Panc1 (cell line): ENCODE measurements at regions not wholly inside any gene's neighbourhood (a gene's known extent, or its start where the extent isn't known, plus 50 kb on each side); places are given as distances from the start of the nearest gene placed in this dataset.
"Not testable (repeated sequence)": the region's sequence is repeated elsewhere in the genome, so short reads cannot be mapped to it uniquely, and the experiment has no call there.

Source experiments
- CTCF ChIP-seq: fragments of 450-650 bp; IDR thresholded peaks from 2 replicates; pipeline ENCODE4 v1.5.1; 2017; ENCODE audit warnings: mild to moderate bottlenecking
- POLR2AphosphoS5 ChIP-seq: IDR thresholded peaks from 2 replicates; pipeline ENCODE4 v1.6.1; 2012; ENCODE audit warnings: mild to moderate bottlenecking, low read depth, low read length, moderate library complexity
- REST ChIP-seq, 2 experiments: IDR thresholded peaks; 2 replicates each; pipeline ENCODE4 v1.6.1; 2011 to 2012; ENCODE audit warnings: low read depth in 2 of 2, control low read depth in 1 of 2, low read length in 1 of 2, mild to moderate bottlenecking in 1 of 2, moderate library complexity in 1 of 2; ENCODE audit not compliant: insufficient read depth in 1 of 2
- SIN3A ChIP-seq: IDR thresholded peaks from 2 replicates; pipeline ENCODE4 v1.6.1; 2012; ENCODE audit warnings: low read depth, mild to moderate bottlenecking, low read length, moderate library complexity, borderline replicate concordance; ENCODE audit not compliant: insufficient read depth
- TCF7L2 ChIP-seq: IDR thresholded peaks from 2 replicates; pipeline ENCODE4 v1.6.1; 2011; ENCODE audit warnings: mild to moderate bottlenecking, low read depth, low read length, inconsistent platforms

GRCh38 chr5:20752179-20752578, 764.2 kb upstream of the CDH18 start:
- not testable (repeated sequence) for TF ChIP-seq CTCF; POLR2AphosphoS5; REST (IDR thresholded peaks at IDR 0.05; ENCODE audit: insufficient read depth in 1 of 2, low read depth in 2 of 2, low read length in 1 of 2); SIN3A; TCF7L2
